ENCODE measurements at regions not wholly inside any gene's neighbourhood (a gene's known extent, or its start where the extent isn't known, plus 50 kb on each side); places are given as distances from the start of the nearest gene placed in this dataset.

DNA sequence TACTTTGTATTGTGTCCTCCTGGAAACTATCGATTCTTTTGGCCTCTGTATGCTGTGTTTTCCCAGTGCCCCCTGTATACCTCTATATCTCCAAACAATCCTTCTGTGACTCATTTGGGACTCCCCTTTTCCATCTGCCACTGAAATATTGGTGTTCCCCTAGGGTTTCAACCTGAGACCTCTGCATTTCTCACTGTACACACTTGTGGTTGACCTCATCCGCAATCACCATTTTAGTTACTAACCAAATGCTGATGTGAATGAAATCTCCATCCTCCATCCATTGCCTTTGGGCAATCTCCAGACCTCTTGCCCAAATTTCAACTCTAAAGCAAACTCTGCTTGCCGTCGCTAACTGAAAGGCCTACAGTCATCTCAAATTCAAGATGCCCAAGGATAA, 190.6 kb upstream of the PLET1 start:
- Histone ChIP-seq H3K27me3 (no peaks in the 10 kb centered on the region), H3K9ac (ENCODE audit: low read depth in 2 of 2, low read length in 2 of 2) (no peak overlapping the region), H3K36me3 (no peaks in the 10 kb centered on the region), H3K4me3 (no peak overlapping the region), H3K4me1 (no peaks in the 10 kb centered on the region), H3K27ac (no peak overlapping the region), H3K9me3 (no peaks in the 10 kb centered on the region)
- intact Hi-C loops (cut with DNase I), result no loop called here
- no peak for DNase-seq
- TF ChIP-seq, protein P1, sequence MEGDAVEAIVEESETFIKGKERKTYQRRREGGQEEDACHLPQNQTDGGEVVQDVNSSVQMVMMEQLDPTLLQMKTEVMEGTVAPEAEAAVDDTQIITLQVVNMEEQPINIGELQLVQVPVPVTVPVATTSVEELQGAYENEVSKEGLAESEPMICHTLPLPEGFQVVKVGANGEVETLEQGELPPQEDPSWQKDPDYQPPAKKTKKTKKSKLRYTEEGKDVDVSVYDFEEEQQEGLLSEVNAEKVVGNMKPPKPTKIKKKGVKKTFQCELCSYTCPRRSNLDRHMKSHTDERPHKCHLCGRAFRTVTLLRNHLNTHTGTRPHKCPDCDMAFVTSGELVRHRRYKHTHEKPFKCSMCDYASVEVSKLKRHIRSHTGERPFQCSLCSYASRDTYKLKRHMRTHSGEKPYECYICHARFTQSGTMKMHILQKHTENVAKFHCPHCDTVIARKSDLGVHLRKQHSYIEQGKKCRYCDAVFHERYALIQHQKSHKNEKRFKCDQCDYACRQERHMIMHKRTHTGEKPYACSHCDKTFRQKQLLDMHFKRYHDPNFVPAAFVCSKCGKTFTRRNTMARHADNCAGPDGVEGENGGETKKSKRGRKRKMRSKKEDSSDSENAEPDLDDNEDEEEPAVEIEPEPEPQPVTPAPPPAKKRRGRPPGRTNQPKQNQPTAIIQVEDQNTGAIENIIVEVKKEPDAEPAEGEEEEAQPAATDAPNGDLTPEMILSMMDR (IDR thresholded peaks at IDR 0.05), result no peak

- no peaks in the 10 kb centered on the region for H3K27me3 ChIP-seq
- H3K27ac ChIP-seq, result no peak overlapping the region
- no peak overlapping the region for H3K9ac ChIP-seq (ENCODE audit: low read depth in 2 of 2, low read length in 2 of 2)
- no peaks in the 10 kb centered on the region for H3K9me3 ChIP-seq
- TF ChIP-seq, protein P1 (IDR thresholded peaks at IDR 0.05), result peak; percentile 34
- no peaks in the 10 kb centered on the region for H3K36me3 ChIP-seq
- no peaks in the 10 kb centered on the region for H3K4me1 ChIP-seq
- intact Hi-C loops (cut with DNase I), result no loop called here
- no peak overlapping the region for H3K4me3 ChIP-seq
- peak; percentile 50 for DNase-seq
These were observed 193.2 kb upstream of the PLET1 start for GRCh38 chr11:112453601-112454577.

DNA sequence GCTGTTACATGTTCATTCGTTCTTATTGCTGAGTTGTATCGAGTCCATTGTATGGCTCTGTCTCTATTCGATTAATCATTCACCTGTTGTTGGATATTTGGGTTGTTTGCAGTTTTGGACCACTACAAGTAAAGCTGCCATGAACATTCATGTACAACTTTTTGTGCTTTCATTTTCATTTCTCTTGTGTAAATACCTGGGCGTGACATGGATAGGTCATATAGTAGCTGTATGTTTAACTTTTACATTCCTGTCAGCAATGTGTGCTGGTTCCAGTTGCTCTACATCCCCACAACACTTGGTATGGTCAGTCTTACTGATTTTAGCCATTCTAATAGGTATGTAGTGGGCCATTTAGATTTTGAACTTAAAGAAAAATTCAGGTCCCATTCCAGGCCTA, 194.2 kb upstream of the PLET1 start:
- Histone ChIP-seq H3K27ac (no peak overlapping the region), H3K36me3 (no peaks in the 10 kb centered on the region), H3K9me3 (no peaks in the 10 kb centered on the region), H3K27me3 (no peaks in the 10 kb centered on the region), H3K4me1 (no peaks in the 10 kb centered on the region), H3K9ac (ENCODE audit: low read depth in 2 of 2, low read length in 2 of 2) (no peak overlapping the region), H3K4me3 (no peak overlapping the region)
- TF ChIP-seq, protein P1 (IDR thresholded peaks at IDR 0.05), result no peak
- intact Hi-C loops (cut with DNase I), result no loop called here
- DNase-seq, result no peak

DNA sequence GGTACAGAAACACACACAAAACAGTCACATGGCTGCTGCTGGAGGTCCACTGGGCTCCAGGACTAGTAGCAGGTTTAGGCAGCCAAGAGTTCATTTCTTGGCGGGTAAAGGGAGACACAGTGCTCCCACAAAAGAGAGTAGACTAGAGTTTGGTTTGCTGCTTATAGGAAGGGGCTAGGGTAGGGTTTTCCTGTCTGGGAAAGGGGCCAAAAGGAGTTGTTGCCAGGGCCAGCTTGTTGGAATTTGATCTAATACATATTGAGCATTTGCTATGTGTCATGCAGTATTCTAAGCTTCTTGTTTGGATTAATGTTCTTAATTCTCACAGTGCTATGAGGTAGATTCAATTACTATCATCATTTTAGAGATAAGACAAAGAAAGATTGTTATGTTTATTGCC, 195.1 kb upstream of the PLET1 start:
- no peak overlapping the region for H3K4me3 ChIP-seq
- TF ChIP-seq, protein P1 (IDR thresholded peaks at IDR 0.05), result no peak
- H3K36me3 ChIP-seq, result no peaks in the 10 kb centered on the region
- no peaks in the 10 kb centered on the region for H3K27me3 ChIP-seq
- H3K9me3 ChIP-seq, result no peaks in the 10 kb centered on the region
- H3K27ac ChIP-seq, result no peak overlapping the region
- intact Hi-C loops (cut with DNase I), result no loop called here
- no peak overlapping the region for H3K9ac ChIP-seq (ENCODE audit: low read depth in 2 of 2, low read length in 2 of 2)
- no peaks in the 10 kb centered on the region for H3K4me1 ChIP-seq
- no peak for DNase-seq

DNA sequence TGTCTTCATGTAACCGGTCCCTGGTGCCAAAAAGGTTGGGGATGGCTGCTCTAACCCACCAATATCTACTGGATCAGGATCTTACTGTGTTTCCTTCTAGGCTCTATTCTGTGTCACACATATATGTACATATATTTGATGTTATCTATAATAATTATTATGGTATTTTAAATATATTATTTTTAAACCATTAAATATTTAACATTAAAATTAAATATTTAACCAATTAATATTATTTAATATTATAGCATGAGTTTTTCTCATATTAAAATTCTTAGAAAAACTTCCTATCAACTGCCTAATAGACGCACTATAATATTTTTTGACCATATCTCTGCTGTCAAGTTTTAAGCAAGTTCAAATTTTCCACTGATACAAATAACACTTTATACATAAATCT, 196.9 kb upstream of the PLET1 start:
- no peak overlapping the region for H3K4me3 ChIP-seq
- H3K36me3 ChIP-seq, result no peaks in the 10 kb centered on the region
- no peak for DNase-seq
- intact Hi-C loops (cut with DNase I), result no loop called here
- no peaks in the 10 kb centered on the region for H3K4me1 ChIP-seq
- H3K27me3 ChIP-seq, result no peaks in the 10 kb centered on the region
- no peak overlapping the region for H3K27ac ChIP-seq
- TF ChIP-seq, protein P1 (IDR thresholded peaks at IDR 0.05), result no peak
- no peak overlapping the region for H3K9ac ChIP-seq (ENCODE audit: low read depth in 2 of 2, low read length in 2 of 2)
- H3K9me3 ChIP-seq, result no peaks in the 10 kb centered on the region

All from colonic mucosa (tissue), 4 donors.